H9 (cell line): ENCODE measurements at regions not wholly inside any gene's neighbourhood (a gene's known extent, or its start where the extent isn't known, plus 50 kb on each side); places are given as distances from the start of the nearest gene placed in this dataset.

ENCODE experiments used
- DNase-seq: peaks from one replicate; pipeline ENCODE4 v3.0.0-alpha.2; 2017
- H2AFZ ChIP-seq: one replicate; pipeline ENCODE4 v1.6.1; 2013; ENCODE audit warnings: mild to moderate bottlenecking, low read length, control low read depth, moderate library complexity
- H2AK5ac ChIP-seq: 2 replicates; pipeline ENCODE4 v1.6.1; 2013; ENCODE audit warnings: low read length, control low read depth, mixed read lengths; ENCODE audit not compliant: insufficient read length
- H2BK120ac ChIP-seq: one replicate; pipeline ENCODE4 v1.6.1; 2013; ENCODE audit warnings: low read depth, mild to moderate bottlenecking, low read length, control low read depth, inconsistent platforms; ENCODE audit not compliant: poor library complexity, severe bottlenecking
- H2BK12ac ChIP-seq: 2 replicates; pipeline ENCODE4 v1.6.1; 2013; ENCODE audit warnings: low read length, control low read depth, mixed read lengths, low read depth; ENCODE audit not compliant: insufficient read length
- H2BK15ac ChIP-seq: 2 replicates; pipeline ENCODE4 v1.6.1; 2013; ENCODE audit warnings: low read depth, low read length, control low read depth
- H2BK20ac ChIP-seq: one replicate; pipeline ENCODE4 v1.6.1; 2013; ENCODE audit warnings: low read depth, mild to moderate bottlenecking, low read length, control low read depth, inconsistent platforms; ENCODE audit not compliant: poor library complexity, severe bottlenecking
- H2BK5ac ChIP-seq: 2 replicates; pipeline ENCODE4 v1.6.1; 2013; ENCODE audit warnings: low read length, control low read depth, mixed read lengths; ENCODE audit not compliant: insufficient read length
- H3K14ac ChIP-seq: 2 replicates; pipeline ENCODE4 v1.6.1; 2013; ENCODE audit warnings: low read length, control low read depth; ENCODE audit not compliant: insufficient read depth
- H3K18ac ChIP-seq: 2 replicates; pipeline ENCODE4 v1.6.1; 2013; ENCODE audit warnings: low read depth, mild to moderate bottlenecking, mixed read lengths, low read length, control low read depth; ENCODE audit not compliant: insufficient read length
- H3K23ac ChIP-seq: 2 replicates; pipeline ENCODE4 v1.6.1; 2013; ENCODE audit warnings: low read length, control low read depth, mixed read lengths, low read depth; ENCODE audit not compliant: insufficient read length
- H3K23me2 ChIP-seq: 2 replicates; pipeline ENCODE4 v1.6.1; 2013; ENCODE audit warnings: low read depth, mild to moderate bottlenecking, mixed read lengths, low read length, control low read depth; ENCODE audit not compliant: insufficient read length, poor library complexity, severe bottlenecking
- H3K27ac ChIP-seq: 2 replicates; pipeline ENCODE4 v1.5.1; 2013; ENCODE audit warnings: low read length, control low read depth, mixed read lengths, low read depth; ENCODE audit not compliant: insufficient read length
- H3K27me3 ChIP-seq: 2 replicates; pipeline ENCODE4 v1.6.1; 2013; ENCODE audit warnings: low read length, control low read depth, inconsistent platforms; ENCODE audit not compliant: insufficient read depth
- H3K4ac ChIP-seq: 2 replicates; pipeline ENCODE4 v1.6.1; 2013; ENCODE audit warnings: low read depth, mild to moderate bottlenecking, control low read depth, inconsistent platforms, low read length, moderate library complexity
- H3K4me1 ChIP-seq: 2 replicates; pipeline ENCODE4 v1.6.1; 2013; ENCODE audit warnings: low read length, control low read depth, inconsistent platforms; ENCODE audit not compliant: insufficient read depth
- H3K4me2 ChIP-seq: 2 replicates; pipeline ENCODE4 v1.6.1; 2013; ENCODE audit warnings: low read length, control low read depth, mixed read lengths; ENCODE audit not compliant: insufficient read length, insufficient read depth
- H3K56ac ChIP-seq: 2 replicates; pipeline ENCODE4 v1.6.1; 2013; ENCODE audit warnings: low read depth, mild to moderate bottlenecking, mixed read lengths, low read length, control low read depth; ENCODE audit not compliant: insufficient read length
- H3K79me1 ChIP-seq: 2 replicates; pipeline ENCODE4 v1.6.1; 2013; ENCODE audit warnings: low read depth, mild to moderate bottlenecking, moderate library complexity, low read length, control low read depth, inconsistent platforms; ENCODE audit not compliant: insufficient read depth, poor library complexity, severe bottlenecking
- H3K79me2 ChIP-seq: 2 replicates; pipeline ENCODE4 v1.6.1; 2013; ENCODE audit warnings: low read length, control low read depth, inconsistent platforms; ENCODE audit not compliant: insufficient read depth
- H3K9ac ChIP-seq: 2 replicates; pipeline ENCODE4 v1.6.1; 2013; ENCODE audit warnings: low read length, control low read depth, mixed read lengths; ENCODE audit not compliant: insufficient read length; ENCODE audit errors: extremely low read depth
- H3K9me3 ChIP-seq: one replicate; pipeline ENCODE4 v1.6.1; 2013; ENCODE audit warnings: low read depth, low read length, inconsistent platforms; ENCODE audit not compliant: control insufficient read depth
- H3T11ph ChIP-seq: one replicate; pipeline ENCODE4 v1.6.1; 2013; ENCODE audit warnings: mild to moderate bottlenecking, low read length, control low read depth, inconsistent platforms
- H4K20me1 ChIP-seq: one replicate; pipeline ENCODE4 v1.6.1; 2013; ENCODE audit not compliant: control insufficient read depth, insufficient read length, insufficient read depth
- H4K5ac ChIP-seq: 2 replicates; pipeline ENCODE4 v1.6.1; 2013; ENCODE audit warnings: low read depth, mild to moderate bottlenecking, mixed read lengths, low read length, control low read depth; ENCODE audit not compliant: insufficient read length
- H4K8ac ChIP-seq: replicated peaks from 2 replicates; pipeline ENCODE4 v1.6.1; 2013; ENCODE audit warnings: low read length, control low read depth, mixed read lengths, low read depth; ENCODE audit not compliant: insufficient read length
- H4K91ac ChIP-seq: 2 replicates; pipeline ENCODE4 v1.6.1; 2013; ENCODE audit warnings: low read depth, mild to moderate bottlenecking, moderate library complexity, mixed read lengths, low read length, control low read depth; ENCODE audit not compliant: insufficient read length
- H3K27ac Mint-ChIP-seq, 3 experiments: 2 replicates in 2 of 3; 3 replicates in 1 of 3; pipeline ENCODE4 v1.8.0; 2020 to 2021; ENCODE audit warnings: mixed read lengths in 3 of 3, mild to moderate bottlenecking in 1 of 3, moderate library complexity in 1 of 3
- H3K27me3 Mint-ChIP-seq: 2 replicates; pipeline ENCODE4 v1.8.0; 2021; ENCODE audit warnings: low read depth, mild to moderate bottlenecking, moderate library complexity, mixed read lengths
- H3K36me3 Mint-ChIP-seq, 3 experiments: 2 replicates in 2 of 3; 3 replicates in 1 of 3; pipeline ENCODE4 v1.8.0; 2020 to 2021; ENCODE audit warnings: low read depth in 3 of 3, mixed read lengths in 3 of 3; ENCODE audit not compliant: insufficient read depth in 1 of 3
- H3K4me1 Mint-ChIP-seq, 2 experiments: 2 replicates each; pipeline ENCODE4 v1.8.0; 2020; ENCODE audit warnings: mixed read lengths in 2 of 2
- H3K4me3 Mint-ChIP-seq, 2 experiments: 2 replicates in 1 of 2; 3 replicates in 1 of 2; pipeline ENCODE4 v1.8.0; 2020 to 2021; ENCODE audit warnings: mild to moderate bottlenecking in 2 of 2, mixed read lengths in 2 of 2, moderate library complexity in 1 of 2
- H3K9me3 Mint-ChIP-seq, 2 experiments: 2 replicates in 1 of 2; 3 replicates in 1 of 2; pipeline ENCODE4 v1.8.0; 2020; ENCODE audit warnings: mild to moderate bottlenecking in 2 of 2, mixed read lengths in 2 of 2, moderate library complexity in 1 of 2
- CTCF ChIP-seq: fragments of 200-600 bp; sonication (generic); conservative IDR thresholded peaks from 3 replicates; pipeline ENCODE4 v1.8.0; 2021; ENCODE audit warnings: antibody characterized with exemption, mild to moderate bottlenecking
- WGBS: extraction: QIAGEN DNeasy Blood & Tissue Kit; methylation state at CpG from one replicate; pipeline ENCODE4 v1.1.7; 2013; ENCODE audit warnings: missing lambda C conversion rate, low lambda C conversion rate, mixed read lengths; ENCODE audit not compliant: insufficient read length; ENCODE audit errors: extremely low coverage; 5-methylcytosine and 5-hydroxymethylcytosine counted together

GRCh38 chr16:79329166-79329521, 271.4 kb downstream of the MAF start:
- no peak overlapping the region for H3K18ac ChIP-seq
- H3K27ac ChIP-seq, result no peak overlapping the region
- WGBS, result no CpG with 5 or more reads among the region's 5 CpGs
- peak overlapping the region in 1 of 3 experiments; percentile 72; a peak in 3 of 7 replicates for H3K27ac Mint-ChIP-seq
- no peaks in the 10 kb centered on the region for H3K79me1 ChIP-seq
- H3K9ac ChIP-seq, result no peak overlapping the region
- no peaks in the 10 kb centered on the region for H3K9me3 ChIP-seq
- H2BK120ac ChIP-seq, result no peak overlapping the region
- H3K4me3 Mint-ChIP-seq, result peak overlapping the region in 1 of 2 experiments; percentile 4; a peak in 1 of 5 replicates
- H3K27me3 Mint-ChIP-seq, result no peaks in the 10 kb centered on the region; the same call in 1 of the 2 replicates
- no peaks in the 10 kb centered on the region for H4K20me1 ChIP-seq
- no peak overlapping the region for H2BK20ac ChIP-seq
- no peak overlapping the region for H4K91ac ChIP-seq
- no peak overlapping the region for H3K4me2 ChIP-seq
- H2BK15ac ChIP-seq, result no peak overlapping the region
- H3K4me1 Mint-ChIP-seq, result peaks cover 49 to 53% of the 10 kb centered on the region in 2 experiments
- H2AK5ac ChIP-seq, result no peak overlapping the region
- no peaks in the 10 kb centered on the region for H3K36me3 Mint-ChIP-seq
- H2BK5ac ChIP-seq, result no peak overlapping the region
- H3K23me2 ChIP-seq, result no peaks in the 10 kb centered on the region
- no peaks in the 10 kb centered on the region for H3K9me3 Mint-ChIP-seq
- peaks cover 12% of the 10 kb centered on the region for H3K4me1 ChIP-seq
- H3K27me3 ChIP-seq, result no peaks in the 10 kb centered on the region
- no peak overlapping the region for H3K4ac ChIP-seq
- H4K8ac ChIP-seq, result no peak overlapping the region
- no peaks in the 10 kb centered on the region for H3K79me2 ChIP-seq
- no peak overlapping the region for H2AFZ ChIP-seq
- no peak for TF ChIP-seq CTCF
- no peak overlapping the region for H2BK12ac ChIP-seq
- no peak overlapping the region for H3K14ac ChIP-seq
- H3K23ac ChIP-seq, result no peak overlapping the region
- H4K5ac ChIP-seq, result no peak overlapping the region
- no peak for DNase-seq
- no peak overlapping the region for H3K56ac ChIP-seq
- H3T11ph ChIP-seq, result no peak overlapping the region
